Amniotic stem cell (primary cell): ENCODE measurements at regions not wholly inside any gene's neighbourhood (a gene's known extent, or its start where the extent isn't known, plus 50 kb on each side); places are given as distances from the start of the nearest gene placed in this dataset.

ENCODE experiments used
- DNase-seq: peaks from one replicate; lab custom pipeline; 2025; lab: John Stamatoyannopoulos, UW

DNA sequence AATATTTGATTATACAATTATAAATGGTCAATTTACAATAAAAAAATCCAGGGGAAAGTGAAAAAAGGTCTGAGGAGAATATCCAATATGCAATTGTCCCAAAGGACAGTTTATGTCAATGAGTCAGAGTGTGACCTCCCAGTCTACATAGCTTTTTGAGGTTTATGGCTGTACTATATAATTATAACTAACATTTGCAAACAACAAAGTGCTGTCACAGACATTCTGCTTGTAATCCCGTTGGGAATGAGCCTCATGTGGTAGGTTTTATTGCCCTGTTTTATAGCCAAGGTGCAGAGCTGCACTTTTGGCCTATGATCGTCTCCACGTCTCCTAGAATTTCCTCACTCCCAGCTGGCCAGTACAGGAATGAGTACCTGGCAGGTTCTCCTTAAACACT is 103.8 kb downstream of the ADSS2 start:
- DNase-seq, result no peak

DNA sequence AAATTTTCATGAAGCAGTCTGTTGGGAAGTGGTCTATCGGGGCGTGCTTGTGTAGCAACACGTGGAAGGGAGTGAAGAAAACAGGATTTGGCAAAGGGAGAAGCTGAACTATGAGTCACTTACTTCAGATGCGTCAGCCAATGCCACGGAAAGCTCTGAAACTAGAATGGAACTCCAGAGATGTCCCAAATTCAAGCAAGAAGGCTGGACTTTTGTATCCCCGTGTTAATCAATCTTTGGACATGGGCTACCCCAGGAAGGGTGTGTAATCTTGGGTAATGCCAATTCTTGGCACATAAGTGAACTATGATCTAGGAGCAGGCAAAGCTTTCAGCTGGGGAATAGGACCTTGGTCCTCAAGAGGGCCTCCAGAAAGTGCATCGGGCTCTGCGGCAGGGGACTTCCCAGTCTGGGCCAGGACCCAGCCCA is 102.6 kb downstream of the ADSS2 start:
- DNase-seq, result peak; percentile 81

DNA sequence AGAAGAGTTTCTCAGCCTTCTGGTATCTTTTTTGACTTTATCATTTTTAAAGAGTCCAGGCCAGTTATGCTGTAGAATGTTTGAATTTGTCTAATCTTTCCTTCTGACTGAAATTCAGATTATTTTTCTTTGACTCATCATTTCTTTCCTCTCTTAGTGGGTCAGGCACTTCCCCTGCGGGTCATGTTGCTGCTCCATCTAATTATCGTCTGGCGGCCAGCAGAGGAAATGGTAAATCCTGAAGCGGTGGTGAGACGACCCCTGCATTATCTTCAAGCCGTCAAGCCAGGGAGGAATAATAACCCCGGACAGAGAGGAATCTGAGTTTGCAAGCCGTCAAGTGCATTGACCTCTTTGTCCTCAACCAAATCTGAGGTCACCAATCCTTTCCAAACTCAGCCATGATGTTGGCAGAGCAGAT is 102.1 kb downstream of the ADSS2 start:
- DNase-seq, result no peak

DNA sequence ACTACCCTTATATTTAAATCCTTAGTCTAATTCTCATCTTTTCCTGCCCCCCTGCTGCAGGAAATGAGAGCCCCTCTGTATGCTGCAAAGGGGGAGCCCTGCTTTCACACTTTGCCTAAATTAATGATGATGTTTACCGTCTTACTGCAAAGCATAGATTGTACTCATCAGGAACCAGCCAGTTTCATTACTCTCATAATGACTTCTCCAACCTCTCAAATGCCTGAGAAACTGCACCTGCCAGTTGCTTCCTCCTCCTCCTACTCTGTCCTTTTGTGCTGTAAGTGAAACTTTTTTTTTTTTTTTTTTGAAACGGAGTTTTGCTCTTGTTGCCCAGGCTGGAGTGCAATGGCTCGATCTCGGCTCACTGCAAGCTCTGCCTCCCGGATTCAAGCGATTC is 101.7 kb downstream of the ADSS2 start:
- DNase-seq, result no peak

DNA sequence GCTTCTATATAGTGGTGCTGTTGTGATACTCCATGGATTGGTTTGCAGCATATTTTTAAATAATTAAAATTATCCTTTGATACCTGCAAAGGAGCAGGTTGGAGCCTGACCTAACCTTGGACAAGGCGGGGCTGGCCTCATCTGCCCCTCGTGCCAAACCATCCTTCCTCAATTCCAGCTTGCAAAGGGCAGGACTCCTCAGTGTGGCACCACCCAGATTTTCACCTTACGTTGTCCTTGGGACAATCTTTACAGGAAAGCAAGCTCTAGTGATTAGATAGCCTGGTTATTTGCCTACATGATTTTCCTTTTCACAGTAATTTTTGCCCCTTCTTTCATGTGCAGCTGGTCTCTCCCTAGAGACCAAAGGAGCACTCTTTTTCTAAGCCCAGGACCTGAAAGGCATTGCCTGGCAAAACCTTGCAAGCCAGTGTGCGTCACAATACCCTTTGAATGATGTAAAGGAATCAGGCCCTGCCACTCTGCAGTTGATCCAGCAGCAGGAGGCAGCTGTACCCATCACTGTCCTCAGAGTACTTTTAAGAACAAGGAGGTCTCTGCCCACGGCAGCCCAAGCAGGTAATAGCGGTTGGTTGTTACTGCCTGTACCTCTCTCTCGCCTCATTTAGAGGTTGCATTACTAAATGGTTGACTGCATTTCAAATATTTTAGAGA is 99.4 kb downstream of the ADSS2 start:
- no peak for DNase-seq

DNA sequence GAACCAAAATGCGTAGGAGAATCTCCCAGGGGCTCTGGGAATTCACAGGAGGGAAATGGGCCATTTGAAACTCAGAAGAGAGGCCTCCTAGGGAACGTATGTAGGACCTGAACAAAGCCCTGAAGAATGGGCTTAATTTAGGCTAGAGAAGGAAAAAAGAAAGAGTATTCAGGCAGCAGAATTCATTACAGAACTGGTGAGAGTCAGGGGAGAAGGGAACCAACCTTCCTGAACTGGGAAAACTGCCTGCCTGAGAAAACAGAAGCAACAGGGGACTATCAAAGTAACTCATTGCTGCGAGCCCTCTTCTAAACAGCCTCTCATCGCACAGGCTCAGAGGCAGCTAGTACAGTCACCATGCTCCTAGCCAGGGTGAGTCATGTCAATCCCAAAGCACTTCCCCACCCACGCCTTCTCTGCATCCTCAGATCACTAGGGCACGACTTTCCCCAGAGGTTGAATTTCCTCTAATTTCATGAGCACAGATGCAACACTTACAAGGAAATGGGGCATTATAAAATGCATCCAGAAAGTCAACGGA is 98.1 kb downstream of the ADSS2 start:
- DNase-seq, result peak; percentile 72

DNA sequence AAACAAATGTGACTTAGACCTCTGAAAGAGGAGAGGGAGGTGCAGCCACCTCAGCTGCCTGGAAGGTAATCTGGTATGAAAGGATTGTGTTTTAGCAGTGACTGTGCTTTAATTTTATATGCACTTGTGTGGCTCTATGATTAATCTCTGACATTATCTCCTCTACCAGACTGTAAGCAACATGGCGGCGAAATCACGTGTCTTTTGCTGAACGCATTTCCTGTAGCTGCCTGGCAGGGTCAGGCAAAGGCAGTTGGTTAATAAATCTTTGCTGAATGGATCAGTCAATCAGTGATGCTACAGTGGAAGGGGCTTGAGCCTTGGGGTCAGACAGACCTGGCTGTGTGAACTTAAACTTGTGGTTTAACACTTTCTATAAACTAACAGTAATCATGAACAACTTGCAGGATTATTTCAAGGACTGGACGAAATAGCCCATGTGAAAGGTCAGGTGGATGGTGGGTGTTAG is 96.9 kb downstream of the ADSS2 start:
- DNase-seq, result no peak

DNA sequence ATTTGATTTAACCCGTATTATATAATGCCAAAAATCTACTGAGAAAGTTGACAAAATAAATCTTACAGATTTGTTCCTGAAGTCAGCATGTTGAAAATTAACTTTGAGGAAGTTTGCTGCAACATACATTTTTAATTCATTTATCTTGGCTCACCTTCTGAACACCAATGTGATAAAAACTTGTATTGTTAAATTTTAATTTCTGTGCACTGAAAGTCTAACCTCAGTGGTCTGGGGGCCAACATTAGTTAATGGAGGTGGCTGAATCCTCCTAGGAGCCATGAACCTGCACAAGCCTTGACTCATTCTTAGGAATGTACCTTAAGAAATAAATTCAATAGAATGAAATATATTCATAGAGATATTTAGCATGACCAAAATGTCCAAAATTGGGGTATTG is 95.3 kb downstream of the ADSS2 start:
- DNase-seq, result no peak
